NOMO-1 (cell line): ENCODE measurements at regions not wholly inside any gene's neighbourhood (a gene's known extent, or its start where the extent isn't known, plus 50 kb on each side); places are given as distances from the start of the nearest gene placed in this dataset.

ENCODE experiments used
- DNase-seq, 2 experiments: peaks; one replicate each; lab custom pipeline; 2025; ENCODE audit not compliant: unreplicated experiment in 2 of 2; lab: John Stamatoyannopoulos, UW

DNA sequence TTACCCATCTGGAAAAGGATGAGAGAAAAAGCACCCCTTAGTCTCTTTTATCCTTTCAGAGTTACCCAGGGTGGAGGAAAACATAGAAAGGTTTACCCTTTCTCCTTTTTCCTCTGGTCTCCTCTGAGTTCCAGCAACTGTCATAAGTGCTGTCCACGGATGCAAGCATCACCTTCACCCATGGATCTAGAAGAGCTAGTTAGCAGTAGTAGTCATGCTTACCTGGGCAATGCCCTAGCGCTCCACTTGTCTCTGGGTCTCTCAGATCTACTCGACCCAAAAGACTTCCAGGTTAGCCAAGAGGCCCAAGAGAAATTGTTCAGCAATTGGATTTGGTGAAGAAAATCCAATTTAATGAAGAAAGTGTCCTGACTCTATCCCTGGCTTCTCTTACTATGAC is 656.2 kb upstream of the PTPRD start:
- DNase-seq: no peak

DNA sequence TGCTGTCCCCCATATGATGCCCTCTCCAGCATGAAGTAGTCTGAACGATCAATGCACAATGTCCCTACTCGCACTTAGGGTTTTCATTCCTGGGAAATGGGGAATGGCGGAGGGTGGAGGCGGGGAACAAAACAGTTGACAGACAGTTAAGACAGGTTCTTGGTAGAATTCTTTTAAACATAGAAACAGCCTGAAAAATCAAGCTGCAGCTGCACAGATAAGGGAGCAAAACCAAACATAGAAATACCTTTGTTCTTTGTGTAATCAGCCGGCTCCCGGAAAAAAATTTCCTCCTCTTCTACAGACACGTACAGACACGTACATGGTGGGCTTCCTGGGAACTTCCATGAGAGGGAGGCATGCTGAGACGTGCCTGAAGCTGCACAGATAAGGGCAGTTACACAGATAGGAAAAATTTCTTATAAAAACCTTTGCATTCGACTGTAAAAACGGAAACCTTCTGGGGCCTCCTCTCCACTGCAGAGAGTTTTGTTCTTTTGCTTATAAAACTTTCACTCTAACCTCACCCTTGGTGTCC is 662.4 kb upstream of the PTPRD start:
- DNase-seq: no peak

DNA sequence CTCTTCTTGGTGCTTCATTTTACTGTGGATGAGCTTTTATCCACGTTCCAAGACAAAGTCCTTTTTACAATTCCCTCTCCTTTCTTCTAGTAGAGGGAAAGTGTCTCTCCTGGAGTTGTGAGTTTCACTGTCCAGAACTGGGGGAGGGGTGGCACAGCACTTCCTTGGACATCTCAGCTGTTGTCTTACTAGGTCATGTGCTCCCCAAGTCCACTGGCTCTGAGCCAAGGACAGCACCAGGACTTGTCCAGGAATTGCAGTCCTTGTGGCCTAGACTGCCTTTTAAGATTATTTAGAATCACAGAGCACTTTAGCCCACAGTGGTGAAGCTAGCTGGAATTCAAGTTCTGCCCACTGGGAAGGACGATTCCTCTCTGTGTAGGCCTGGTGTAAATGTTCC is 700.2 kb upstream of the PTPRD start:
- DNase-seq: no peak

DNA sequence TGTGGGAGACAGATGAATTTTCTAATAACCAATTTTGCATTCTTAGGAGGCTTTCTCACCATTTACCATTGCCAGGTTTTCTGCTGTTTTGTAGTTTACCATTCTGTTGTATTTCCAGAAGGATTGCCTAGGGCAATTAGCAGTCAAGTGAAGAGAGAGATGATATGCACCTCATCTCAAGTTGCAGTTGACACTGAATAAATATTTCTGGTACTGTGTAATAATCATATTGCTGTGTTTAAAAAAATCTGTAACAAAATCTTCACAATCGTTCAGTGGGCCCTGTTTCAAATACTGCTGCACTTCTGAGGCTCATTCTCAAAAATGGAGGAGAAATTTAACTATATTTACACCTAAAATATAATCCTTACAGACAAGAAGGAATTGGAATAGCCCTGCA is 706.1 kb upstream of the PTPRD start:
- DNase-seq: no peak

DNA sequence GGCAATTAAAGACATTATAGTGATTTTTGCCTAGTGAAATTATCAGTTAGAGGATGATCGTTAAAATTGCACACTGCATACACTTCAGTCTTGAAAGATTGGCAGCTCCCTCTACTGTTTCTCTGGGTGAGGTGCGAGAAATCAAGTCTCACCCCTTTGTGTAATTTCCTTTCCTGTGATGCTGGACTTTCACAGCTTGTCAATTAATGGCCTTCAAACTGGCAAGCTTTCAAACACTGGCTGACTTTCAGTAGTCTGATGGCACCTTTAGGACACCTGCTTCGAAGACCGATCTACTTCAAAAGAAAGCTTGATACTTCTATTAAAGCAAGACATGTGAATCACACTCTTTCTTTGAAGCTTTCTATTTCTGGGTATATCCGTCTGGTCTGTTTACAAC is 706.7 kb upstream of the PTPRD start:
- DNase-seq: no peak

DNA sequence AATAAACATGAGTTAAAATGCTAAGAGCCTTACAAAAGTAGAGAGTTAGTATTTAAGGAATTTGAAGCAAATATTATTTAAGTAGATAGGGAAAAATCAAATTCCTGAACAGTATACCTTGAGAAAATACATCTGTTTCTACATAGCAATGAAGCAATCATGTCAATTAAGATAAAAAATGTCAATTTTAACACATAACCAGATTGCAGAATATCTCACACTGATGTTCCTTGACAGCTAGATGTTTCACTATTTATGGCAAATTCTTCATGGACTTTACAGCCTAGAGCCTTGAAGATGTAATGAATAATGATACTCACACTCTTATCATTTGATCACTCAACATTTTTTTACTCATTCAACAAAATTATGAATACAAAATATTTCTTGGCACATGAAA is 708.2 kb upstream of the PTPRD start:
- DNase-seq: no peak

DNA sequence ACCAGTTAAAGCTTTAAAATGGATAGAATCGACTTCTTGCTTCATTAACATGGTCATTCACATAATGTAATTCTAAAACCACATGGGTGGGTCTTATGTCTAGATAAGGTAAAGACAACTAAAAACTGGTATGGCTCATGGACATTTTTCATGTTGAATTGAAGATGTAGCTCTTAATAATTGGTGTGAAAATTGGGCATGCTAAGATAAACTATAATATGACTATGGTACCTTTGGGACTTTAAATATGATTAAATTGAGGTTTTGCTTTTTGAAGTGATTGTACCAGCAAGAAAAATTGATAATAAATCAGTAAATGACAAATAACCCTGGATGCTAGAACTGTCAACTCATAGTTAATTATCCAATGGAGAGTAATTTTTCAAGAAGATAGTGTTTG is 710.7 kb upstream of the PTPRD start:
- DNase-seq: no peak

DNA sequence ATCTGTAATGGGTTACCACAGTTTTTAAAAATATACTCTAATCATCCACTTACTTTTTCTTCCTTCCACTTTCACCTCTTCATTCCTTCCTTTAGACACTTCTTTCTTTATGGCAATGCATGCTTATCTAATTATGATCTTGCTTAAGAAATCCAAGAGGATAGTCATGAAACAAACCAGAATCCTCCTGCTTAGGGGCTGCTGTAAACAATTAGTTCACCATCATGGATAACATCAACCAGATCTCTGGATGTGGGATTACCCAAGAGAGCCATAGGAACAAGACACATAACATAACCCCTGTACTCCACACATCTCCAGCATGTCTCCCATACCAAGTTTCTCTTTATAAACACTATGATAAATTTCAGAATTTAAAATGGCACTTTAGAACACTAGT is 713.4 kb upstream of the PTPRD start:
- no peak for DNase-seq

DNA sequence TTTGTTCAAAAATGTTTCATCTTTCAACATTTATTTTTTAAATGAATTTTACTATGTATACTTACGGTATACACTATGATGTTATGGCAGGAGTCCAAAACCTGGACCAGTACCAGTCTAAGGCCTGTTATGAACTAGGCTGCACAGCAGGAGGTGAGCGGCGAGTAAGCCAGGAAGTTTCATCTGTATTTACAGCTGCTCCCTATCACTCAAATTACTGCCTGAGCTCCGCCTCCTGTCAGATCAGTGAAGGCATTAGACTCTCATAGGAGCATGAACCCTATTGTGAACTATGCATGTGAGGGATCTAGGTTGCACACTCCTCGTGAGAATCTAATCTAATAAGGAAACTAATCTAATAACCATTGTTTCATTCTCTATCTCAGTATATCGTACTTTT is 715.5 kb upstream of the PTPRD start:
- DNase-seq: no peak

DNA sequence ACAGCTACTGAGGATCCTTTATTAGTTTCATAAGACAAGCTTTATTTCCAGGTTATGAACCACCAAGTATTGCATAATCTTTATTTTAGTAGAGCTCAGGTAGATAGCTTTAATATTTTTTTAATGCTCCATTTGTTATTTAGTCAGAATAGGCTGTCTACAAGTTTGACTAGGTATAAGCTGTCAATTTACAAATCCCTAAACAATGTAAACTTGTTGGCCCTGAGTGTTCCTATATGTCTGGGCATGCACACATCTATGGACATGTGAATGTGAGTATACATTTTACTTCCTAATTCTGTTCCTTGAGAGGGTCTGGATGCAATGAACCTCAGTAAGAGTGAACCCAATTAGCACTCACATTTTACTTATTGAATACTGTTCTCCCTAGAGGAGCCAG is 722.2 kb upstream of the PTPRD start:
- DNase-seq: no peak

DNA sequence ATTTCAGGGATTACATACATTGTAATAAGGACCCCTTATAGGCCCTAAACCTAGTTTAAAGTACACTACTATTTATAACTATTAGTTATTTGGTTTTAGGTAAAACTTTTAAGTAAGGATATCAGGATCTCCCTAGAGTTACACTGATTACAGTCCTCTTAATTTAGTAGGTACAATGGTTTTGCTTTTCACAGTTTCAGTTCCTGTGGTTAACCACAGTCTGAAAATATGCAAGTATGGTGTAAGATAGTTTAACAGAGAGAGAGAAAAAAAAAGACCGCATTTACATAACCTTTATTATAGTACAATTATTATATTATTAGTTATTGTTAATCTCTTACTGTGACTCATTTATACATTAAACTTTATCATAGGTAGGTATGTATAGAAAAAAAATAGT is 725.3 kb upstream of the PTPRD start:
- peak in 1 of 2 experiments; percentile 32 for DNase-seq

DNA sequence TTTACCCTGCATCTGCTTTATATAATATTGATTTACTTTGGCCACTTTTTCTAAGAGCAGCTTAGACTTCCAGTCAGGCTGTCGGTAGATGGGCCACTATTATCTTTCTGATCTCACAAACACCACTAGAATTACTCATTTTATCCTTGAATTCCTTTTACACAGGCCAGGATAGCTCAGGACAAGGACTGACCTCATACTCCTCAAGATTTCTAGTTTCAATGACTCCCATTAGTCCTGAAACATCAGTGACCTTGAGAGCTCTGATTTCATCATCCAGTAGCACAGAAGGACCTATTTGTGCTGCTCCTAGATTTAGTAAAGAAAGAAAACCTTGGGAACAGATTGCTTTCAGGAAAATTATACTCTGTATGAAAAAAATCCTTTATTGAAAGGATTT is 727.9 kb upstream of the PTPRD start:
- DNase-seq: no peak

DNA sequence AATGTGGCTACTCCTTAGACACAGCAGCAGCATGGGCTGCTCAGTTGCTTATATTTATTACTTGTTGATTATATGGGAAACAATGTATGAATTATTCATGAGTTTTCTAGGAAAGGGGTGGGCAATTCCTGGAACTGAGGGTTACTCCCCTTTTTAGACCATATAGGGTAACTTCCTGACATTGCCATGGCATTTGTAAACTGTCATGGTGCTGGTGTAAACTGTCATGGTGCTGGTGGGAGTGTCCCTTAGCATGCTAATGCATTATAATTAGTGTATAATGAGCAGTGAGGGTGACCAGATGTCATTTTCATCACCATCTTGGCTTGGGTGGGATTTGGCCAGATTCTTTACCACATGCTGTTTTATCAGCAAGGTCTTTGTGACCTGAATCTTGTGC is 734.6 kb upstream of the PTPRD start:
- no peak for DNase-seq

DNA sequence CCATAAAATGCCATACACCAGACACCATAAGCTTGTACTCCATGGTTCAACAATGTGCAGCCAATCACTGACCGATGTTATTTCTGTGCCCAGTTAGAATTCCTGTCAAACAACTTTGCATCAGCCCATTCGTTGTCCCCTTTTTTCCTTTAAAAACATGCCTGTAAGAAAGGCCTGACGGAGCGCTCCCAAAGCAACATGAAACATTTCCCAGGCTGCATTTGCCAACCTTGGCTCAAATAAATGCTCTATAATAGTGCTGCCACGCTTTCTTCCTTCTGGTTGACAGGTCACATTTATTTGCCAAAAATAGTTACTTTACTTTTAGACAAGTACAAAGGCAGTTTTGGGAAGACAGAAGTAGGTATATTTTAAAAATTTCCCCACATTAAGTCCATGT is 735.6 kb upstream of the PTPRD start:
- DNase-seq: no peak

DNA sequence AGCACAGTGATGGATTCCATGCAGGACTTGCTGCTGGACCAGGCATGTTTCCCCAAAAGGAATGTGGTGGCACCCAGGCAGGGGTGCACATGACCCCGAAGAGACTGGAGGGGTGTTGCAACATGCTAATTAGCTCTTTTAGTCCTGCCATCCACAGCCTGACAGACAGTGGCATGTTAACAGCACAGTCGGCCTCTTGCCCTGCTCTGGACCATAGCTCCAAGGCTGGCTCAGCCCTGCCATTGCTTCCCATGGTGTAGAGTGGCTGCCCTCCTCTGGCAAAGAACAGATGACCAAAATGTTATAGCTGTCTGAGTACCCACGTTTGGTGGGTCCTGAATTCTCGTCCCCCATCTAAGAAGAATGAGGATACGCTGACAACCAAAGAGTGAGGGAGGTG is 736.4 kb upstream of the PTPRD start:
- no peak for DNase-seq

DNA sequence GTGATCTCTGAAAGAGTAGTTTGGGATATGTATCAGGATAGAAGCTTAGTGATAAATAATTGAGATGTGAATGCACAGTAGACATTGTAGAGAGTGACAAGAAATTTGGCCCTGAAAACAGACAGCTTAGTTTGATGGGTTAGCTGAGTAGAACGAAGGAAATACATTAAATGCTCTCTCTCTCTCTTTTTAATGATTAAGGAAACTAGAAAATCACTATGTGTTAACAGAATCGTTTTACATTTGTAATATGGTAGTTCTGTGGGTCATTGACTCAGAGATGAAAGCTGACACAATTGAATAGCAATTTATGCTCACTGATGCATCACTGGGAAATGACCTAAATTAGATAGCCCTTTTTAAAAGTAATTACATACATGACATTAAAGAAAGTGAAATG is 739.8 kb upstream of the PTPRD start:
- no peak for DNase-seq

DNA sequence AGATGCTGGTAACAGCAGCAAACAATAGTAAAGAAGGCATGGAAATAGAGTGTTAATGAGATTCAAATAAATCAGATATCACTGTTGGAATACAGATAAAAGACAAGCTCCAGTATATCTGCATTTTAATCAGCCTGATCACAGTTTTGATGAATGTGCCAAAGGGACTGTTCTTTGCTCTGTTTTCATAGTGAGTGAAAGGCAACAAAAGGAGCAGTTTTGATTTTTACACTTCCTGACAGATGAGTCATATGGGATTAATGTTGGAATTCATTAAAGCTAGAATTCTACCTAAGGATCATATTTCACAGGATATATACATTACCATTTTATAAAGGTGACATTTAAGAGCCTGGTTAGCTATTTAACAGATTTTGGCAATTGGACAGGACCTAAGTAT is 743.3 kb upstream of the PTPRD start:
- DNase-seq: no peak

DNA sequence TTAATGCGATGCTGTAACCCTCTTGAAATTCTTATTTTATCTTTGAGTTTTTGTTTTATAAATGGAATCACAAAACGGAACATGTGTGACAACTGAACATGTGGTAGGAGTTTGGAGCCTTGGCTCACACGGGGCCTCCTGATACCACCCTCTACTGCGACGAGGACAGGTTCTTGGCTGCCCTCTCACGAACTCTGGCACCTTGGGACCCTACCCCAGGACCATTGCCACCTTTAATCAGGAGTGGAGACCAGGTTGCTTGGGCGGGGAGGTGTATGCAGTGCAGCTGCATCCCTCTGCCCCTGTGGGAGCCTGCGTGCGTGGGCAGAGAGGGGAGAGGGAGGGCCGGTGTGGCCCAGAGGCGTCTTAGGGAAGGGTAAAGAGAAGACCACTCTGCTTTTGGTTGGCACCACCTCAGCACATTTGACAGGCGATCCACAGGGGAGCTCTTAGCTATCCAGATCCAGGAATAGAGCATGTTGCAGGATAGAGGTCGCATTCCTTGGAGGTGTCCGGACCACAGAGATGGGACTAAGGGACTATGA is 753.9 kb upstream of the PTPRD start:
- DNase-seq: no peak

DNA sequence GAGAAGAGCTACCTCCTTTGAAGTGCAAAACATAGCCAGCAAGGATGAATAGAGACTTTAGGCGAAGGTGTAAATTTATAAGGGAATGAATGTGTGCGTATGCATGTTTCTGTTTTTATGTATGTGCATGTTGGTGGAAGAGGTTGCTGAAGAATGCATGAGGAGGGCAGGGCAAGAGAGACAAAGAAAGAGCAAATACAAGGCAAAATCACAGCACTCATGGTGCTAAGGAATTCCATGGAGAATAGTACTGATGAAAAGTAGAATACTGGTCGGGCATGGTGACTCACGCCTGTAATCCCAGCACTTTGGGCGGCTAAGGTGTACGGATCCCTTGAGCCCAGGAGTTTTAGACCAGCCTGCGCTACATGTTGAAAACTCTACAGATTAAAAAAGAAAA is 762.1 kb upstream of the PTPRD start:
- no peak for DNase-seq

DNA sequence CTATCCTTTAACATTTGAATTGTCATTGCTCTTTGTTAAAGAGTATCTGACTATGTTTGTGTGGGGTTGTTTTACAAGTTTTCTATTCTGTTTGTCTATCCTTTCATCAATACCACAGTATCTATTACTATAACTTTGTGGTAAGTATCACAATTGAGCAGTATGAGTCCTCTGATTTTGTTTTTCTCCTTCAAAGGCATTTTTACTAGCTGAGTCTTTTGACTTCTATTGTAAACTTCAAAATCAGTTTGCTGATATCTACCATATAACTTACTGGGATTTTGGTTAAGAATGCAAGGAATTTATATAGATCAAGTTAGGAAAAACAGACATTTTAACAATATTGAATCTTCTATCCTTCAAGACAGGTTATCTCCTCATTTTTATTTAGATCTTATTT is 789.8 kb upstream of the PTPRD start:
- no peak for DNase-seq

DNA sequence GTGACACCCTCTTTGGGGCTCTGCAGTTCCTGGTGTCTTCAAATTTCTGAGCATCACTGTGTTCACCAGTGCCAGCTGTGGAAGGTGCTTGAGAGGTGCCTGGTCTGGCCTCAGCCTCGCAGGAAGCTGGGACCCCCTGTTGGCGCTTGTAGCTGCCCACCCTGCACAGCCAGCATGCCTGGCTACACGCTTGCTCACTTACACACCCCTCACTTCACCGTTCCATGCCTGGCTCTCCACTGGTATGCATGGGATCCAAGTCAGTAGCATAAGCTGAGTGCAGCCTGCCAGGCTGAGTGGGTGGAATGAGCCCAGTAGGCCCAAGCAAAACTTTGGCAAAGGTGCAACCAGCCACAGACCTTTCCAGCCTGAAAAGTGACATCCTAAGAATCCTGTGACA is 801.4 kb upstream of the PTPRD start:
- DNase-seq: no peak

DNA sequence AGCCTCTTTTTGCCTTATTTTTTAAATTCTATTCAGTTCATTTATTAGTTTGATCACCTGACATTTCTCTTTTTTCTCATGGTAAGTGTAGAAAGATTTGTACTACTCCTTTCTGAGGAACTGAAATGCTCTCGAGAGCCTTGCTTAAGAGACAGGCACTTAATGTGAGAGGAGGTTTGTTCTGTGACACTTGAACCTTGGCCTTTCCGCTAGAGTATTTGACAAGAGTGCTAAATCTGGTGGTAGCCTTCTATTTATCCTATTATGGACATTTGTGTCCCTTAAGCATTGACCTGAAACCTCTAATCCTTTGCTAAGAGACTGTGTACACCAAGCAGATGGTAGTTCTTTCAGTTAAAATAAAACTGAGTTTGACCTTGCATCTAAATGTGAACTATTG is 805.0 kb upstream of the PTPRD start:
- no peak for DNase-seq

DNA sequence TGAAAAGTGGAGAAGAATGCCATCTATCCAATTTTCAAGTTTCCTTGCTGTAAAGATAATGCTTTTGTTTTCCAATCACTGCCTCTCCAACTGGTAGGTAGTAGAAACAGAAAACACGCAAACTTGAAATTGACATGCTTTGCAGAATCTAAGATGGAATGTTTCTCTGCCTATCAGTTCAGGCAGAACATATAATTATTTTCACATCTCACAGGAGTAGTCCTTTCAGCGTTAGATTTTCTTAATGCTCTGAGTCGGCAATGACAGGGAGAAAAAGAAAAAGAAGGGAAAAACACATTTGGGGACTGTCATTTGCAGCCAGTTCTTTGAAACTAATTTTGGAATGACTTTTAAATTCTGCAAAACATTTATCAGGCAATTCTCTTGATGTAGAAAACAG is 818.7 kb upstream of the PTPRD start:
- DNase-seq: no peak
